HG02884 (cell line): ENCODE measurements at regions not wholly inside any gene's neighbourhood (a gene's known extent, or its start where the extent isn't known, plus 50 kb on each side); places are given as distances from the start of the nearest gene placed in this dataset.

Source experiments
- ATAC-seq: cut with Tn5 transposase; IDR thresholded peaks from one replicate; pipeline ENCODE4 v1.9.1; 2021; ENCODE audit warnings: mild to moderate bottlenecking, moderate library complexity; ENCODE audit not compliant: unreplicated experiment

DNA sequence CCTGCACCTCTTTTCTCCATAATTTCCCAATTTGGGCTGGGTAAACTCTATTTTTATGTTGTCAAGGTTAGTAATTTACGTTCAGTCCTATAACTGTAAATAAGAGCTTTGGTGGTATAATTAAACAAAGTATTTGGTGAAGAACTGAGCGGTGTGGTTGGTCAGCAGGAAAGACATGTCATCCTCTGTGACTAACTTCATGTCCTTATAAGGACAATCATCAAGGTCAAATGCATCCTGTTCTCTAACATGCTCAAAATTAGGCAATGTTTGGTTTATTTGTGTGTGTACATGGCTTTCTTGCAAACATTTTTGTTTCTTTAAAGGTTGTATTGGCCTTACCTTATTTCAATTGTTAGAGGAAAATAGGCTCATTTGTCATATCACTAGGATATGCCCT, 121.5 kb upstream of the NABP1 start:
- no peak for ATAC-seq

DNA sequence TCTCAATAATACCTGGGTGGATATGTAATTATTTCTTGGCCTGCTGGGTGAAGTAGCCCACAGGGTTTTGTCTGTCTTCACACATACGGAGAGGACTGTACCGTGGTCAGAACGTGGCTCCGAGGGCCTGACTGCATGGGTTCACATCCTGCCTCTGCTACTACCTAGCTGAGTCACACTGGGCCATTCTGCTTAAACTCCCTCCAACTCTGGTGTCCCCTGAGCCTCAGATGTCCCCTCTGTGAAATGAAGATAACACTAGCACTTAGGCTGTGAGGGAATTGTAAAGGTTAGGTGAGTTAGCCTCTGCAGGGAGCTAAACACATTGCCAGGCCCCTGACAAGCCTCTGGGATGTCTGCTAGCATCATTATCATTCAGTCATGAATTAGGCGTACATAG, 120.1 kb upstream of the NABP1 start:
- no peak for ATAC-seq

DNA sequence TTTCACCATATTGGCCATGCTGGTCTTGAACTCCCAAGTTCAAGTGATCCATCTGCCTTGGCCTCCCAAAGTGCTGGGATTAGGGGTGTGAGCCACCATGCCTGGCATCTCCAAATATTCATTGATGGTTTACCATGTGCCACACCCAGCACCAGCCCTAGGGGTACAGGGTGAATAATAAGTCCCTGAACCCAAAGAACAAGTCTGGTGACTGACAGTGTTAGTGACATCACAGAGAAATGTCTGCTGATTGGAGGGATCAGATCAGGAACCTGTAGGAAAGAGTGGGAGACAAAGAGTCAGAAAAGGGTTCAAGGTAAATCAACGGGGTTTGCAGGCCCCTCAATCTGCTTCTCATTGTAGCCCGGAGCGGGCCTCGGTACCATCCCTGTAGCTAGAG, 118.4 kb upstream of the NABP1 start:
- no peak for ATAC-seq

DNA sequence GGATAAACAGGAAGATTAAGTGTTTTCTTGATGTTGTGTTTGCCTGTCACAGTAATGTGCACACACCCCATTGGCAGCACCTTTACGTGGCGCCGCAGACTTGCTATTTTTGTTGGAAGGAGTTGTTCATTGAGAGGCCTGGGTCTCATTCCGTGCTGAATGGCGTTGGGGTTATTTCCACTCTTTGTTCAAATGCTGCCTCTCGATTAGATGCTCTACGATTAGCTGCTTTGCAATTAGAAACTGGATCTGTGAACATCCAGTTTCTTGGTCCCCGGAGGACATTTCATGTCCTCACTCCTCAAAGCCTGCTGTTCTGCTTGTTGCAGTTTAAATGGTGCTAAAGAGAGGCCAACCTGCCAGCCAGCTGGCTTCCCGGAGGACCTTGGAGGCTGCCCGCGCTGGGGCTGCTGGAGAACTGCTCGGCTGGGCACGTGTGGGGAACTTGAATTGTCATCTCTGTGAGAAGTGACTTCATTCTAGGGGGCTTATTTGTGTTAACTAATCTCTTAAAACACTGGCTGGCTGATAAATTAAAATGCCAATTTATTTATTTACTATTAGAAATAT, 117.4 kb upstream of the NABP1 start:
- ATAC-seq: no peak

DNA sequence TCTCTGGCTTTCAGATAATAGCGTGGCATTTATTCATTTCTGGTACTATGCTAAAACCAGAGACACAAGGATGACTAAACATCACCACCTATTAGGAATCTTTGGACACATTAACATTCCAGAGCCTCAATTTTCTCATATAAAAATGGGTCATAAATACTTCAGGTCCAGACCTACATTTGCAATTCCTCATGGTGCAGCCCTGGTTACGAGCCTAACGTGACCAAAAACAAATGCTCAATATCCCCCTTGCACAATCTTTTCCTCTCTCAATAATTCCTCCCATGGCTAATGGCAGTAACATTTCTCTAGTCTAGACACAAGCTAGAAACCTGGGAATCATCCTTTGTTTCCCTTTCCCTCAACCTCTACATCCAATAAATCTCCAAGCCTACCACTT, 112.8 kb upstream of the NABP1 start:
- ATAC-seq: no peak

DNA sequence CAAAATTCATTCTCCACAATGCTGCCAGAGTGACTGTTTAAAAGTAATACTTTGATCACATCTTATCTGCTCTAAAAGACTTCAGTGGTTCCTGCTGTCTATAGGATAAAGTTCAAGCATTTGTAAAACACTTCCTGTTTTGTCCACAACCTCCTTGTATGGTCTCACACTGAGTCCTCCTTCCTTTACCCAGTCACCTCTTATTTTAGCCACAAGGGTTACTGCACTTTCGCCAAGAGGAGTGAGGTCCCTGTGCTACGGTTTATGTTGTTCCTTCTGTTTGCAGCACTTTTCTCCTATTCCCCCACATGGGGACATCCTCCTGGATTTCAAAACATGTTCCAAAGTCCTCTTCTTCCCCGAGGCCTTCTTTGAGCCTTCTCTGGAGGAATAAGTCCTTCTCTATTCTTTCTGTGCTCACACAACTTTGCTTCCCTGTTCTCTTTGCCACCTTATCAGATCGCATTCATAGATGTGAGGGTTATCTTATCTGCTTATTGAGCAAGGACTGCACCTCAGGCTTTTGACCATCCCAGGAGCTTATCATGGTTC, 112.2 kb upstream of the NABP1 start:
- ATAC-seq: peak; percentile 63

DNA sequence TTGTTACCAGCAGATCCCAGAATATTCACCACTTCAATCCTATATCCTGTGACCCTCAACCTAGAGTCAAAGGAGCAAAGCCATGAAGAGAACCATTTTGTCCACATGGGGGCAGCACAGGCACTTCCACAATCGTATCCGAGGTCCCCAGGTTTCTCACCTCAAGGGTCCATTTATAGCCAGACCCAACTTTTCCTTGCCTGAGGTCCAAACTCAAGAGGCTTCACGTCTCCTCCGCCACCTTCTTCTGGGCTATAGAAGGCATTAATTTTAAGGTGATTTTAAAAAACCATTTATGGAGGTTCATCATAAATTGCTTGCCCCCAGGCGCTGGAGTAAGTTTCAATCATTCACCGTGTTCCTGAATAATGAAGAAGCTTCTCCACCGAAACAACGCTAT, 111.6 kb upstream of the NABP1 start:
- peak; percentile 58 for ATAC-seq

DNA sequence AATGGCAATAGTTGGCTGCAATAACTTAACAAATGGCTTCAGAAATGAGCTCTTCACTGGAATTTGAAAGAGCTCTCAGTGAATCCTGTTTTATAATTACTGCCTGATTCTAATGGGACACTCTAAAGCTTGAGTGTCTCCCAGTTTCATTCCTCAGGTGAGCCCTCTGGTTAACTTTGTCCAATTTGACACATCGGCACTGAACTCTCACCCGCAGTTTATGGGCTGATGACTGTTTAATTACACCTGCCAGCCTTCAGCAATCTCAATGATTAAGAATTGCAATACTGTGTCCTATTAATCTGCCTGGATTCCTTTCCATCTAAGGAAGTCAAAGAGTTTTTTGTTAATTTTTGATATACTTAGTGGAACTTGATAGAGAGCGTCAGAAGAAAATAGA, 110.7 kb upstream of the NABP1 start:
- ATAC-seq: no peak

DNA sequence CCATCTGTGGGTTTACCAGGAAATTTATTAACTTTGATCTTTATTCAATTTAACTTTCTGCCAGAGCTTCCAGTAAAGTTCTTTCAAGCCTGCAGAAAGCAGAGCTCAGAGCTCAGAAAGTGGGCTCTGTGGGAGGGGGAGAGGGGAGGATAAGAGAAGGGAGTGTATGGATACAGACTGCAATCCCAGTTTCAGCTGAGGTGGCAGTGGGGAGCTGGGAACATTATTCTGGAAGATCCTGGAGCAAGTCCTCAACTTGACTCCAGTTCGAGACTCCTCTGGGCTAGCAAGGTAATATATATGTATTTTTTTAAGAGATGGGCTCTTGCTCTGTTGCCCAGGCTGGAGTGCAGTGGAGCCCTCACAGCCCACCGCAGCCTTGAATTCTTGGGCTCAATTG, 108.9 kb upstream of the NABP1 start:
- no peak for ATAC-seq

DNA sequence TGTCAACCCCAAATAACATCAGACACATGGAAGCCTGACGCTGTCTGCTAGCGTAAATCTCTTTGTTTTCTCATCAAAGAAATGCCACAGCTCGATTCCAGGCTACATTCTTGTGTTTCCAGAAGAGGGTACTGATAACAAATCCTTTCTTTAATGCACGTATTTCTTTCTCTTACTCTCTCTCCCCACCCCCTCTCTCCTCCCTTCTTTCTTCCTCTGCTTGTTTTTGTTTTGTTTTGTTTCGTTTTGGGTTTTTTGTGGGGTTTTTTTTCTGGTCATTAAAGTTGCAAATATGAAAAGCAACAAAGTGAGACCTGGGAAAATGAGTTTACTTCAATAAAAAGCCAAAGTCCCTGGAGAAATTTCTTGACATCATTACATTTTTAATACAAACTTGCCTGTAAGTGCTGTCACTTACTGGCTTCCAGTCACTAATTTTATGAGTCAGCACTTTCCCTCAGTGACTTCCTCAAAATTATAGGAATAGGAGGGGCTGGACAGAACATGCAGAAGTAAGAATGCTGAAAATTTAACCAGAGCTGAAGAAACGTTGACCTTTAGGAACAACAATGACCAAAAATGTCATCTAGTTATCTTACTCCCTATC, 106.7 kb upstream of the NABP1 start:
- ATAC-seq: peak; percentile 48

DNA sequence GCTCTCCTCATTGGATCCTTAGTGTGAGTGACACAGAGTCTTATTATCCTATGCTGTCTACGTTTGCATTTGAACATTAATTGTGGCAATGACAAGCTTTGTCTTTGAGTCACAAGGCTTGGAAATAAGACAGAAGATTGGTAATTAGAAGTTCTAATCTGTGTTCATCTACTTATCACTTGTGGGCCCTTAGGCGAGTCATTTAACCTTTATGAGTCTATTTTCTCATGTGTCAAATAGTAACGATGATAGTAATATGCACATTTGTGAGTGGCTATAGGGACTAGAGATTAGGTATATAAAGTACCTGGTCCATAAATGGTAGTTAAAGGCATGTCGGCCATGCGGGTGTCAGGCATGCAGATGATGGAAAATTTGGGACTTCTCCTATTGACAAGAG, 105.6 kb upstream of the NABP1 start:
- ATAC-seq: no peak

DNA sequence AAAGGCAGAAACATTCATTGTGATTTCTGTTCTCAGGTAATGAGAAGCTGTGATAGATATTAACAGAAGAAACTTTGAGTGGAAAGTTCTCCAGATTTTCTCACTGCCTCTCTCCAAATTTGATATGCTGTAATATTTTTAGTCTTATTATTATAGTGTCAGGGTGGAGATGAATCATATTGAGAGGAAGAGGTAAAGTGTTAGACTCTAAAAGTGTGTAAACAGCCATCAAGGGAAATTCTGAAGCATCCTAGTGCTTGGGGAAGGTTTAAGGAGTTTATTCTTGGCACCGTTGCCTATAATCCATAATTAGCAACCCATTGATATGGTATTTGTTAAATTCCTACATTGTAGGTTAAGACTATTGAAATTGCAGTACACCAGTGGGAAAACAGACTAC, 104.7 kb upstream of the NABP1 start:
- no peak for ATAC-seq

DNA sequence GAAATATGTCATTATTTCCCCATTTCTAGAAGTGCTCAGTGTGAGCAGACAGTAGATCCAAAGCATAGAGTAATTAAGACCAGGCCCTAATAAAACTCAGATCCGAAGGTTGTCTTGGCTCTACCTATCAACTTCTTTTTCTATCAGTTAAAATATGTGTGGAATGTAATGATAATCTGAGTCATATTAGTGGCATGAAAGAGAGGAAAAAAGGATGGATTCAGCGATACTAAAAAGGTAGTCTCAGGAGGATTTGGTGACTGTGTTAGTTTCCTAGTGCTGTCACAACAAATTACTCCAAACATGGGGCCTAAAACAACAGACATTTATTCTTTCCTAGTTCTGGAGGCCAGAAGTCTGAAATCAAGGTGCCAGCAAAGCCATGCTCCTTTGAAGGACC, 103.7 kb upstream of the NABP1 start:
- no peak for ATAC-seq

DNA sequence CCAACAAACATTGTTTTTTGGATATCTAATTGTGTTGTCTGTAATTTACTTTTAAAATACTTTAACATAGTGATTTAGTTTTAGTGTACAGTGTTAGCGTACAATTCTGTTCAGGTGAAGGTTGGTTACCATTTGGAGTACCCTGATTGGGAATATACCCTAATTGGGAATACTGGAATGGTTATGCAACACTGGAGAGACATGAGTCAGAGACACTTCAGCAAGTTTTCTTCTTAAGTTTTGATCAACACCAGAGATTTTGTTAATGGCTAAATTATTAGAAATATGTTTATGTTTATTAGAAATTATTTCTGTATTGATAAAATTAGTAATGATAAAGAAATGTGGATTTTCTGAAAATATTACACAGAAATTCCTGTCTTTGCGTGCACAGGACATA, 100.3 kb upstream of the NABP1 start:
- no peak for ATAC-seq

DNA sequence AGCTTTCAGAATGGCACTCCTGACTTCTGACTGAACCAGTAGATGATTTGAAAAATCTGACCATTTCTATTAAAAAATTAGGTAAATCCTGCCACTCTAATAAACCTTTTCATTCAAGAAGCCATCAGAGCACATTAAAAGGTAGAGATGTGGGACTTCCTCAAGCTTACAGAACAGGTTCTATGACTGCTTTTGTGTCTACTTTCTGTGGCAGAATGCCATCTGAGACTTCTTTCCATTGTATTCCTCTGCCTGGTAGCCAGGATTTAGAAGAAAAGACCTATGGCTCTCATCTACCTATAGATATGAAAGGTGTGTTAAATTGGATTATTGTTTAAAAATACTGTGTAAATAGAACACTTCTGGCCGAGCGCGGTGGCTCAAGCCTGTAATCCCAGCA, 99.9 kb upstream of the NABP1 start:
- no peak for ATAC-seq

DNA sequence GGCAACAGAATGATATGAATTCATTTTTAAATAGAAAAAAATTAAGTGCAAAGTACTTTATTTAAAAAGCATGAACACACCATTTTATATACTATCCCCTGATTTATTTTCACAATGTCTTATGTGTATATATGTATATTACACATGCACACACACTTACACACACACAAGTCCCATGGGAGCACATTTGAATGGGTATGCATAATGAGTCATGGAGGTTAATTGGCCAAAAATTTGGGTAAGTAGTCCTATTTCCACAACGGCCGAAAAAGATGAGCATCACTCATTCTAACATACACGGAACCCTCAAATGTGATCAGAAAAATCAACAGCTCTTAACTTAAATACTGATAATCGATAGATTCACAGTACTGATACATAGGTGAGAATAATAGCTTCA, 97.4 kb upstream of the NABP1 start:
- ATAC-seq: no peak

DNA sequence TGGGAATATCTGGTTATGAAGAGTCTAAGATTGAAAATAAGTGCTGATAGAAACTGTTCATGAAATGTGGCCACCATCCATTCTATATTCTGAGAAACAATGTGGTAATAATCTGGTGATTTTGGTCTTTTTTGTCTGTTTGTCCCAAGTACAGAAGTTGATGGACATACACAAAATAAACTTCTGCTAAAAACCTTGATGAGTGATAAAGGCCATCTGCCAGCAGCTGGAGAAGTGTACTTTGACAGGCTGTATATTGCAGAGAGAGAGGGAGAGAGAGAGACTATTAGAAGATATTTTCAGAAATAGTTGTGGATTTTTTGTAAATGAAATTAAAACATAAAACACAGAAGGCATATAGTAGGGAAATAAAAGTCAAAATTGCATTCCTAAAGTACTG, 96.9 kb upstream of the NABP1 start:
- no peak for ATAC-seq

DNA sequence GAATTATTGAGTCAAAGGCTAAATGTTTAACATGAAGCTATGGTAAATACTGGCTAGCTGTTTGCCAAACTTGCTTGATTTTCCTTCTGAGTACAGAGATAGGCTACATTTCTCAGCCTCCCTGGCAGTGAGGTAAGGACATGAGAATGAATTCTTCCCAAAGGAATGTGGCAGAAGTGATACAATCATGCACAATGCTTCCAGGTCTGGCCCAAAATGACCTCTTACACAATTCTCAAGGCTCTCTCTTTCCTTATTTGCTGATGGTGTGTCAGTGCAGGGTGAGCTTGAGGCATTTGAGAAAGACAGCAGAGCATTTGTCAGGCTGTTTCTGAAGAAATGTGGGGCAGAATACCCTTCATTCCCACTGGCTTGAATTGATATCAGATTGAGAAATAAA, 95.6 kb upstream of the NABP1 start:
- no peak for ATAC-seq

DNA sequence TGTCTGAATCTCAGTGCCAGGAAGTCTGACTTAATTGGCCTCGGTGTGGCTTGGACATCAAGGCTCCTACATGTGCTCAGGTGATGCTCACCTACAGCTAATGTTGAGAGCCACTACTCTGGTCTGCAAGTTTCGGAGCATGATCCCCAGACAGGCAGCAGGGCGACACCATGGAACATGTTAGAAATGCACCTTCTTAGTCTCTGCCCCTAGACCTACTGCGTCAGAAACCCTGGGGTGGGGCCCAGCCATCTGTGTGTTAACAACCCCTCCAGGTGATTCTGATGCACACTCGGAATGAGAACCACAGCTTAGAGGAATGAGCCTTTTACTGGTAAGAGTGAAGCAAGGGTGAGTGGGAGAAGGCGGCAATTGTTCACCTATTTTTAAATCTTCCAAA, 86.9 kb upstream of the NABP1 start:
- no peak for ATAC-seq

DNA sequence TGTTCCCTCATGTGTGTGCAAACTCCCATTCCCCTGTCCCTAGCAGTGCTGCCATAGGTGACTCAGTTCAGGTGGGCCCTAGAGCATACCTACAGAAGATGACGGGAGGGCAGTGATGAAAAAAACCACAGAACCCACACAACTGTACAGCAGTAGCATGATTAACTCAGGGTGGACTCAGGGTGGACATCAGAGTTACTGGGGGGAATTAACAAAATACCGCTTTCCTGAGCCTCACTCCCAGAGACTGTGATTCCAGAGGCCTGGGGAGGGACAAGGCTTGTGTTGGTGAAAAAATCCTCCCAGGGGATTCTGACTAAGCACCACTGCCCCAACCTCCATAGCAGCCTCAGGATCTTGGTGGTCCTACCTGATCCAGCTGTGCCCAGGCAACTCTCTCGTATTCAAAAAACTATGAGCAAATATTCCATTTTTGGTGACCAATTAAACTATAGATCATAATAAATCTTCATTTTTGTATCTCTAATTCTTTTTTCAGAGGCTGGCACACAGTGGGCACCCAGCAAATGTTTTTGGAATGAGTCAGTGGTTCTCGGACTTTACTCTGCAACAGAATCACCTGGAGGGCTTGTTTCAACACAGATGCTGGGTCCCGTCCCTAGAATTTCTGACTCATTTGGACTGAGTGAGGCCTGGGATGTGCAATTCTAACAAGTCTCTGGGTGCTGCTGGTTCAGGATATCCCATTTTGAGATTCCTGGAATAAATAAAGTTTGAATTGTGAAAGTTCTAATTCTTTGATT, 84.1 kb upstream of the NABP1 start:
- no peak for ATAC-seq

DNA sequence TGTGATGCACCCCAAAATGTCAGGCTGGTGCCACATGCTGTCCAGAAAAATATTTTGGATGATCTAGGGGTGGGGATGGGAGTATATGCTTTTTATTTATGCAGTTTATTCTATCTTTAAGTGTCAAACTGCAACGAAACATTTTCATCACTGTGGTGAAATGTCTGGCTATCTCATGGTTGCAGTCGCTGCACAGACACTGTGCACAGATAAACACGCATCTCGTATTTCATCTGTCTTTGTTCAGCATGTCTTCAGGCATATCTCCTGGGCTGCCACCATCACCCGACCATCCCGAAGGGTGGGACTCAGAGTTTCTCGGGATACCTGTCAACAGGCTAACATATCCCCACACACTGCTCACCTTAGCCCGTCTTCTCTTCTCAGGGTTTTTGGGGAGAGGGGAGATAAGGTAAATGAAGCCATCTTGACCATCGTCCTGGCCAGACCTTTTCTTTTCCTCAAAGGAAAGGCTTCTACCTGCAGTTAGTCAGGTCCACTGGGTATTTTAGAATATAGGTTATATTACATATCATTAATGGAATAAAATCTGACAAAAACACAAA, 80.7 kb upstream of the NABP1 start:
- no peak for ATAC-seq

DNA sequence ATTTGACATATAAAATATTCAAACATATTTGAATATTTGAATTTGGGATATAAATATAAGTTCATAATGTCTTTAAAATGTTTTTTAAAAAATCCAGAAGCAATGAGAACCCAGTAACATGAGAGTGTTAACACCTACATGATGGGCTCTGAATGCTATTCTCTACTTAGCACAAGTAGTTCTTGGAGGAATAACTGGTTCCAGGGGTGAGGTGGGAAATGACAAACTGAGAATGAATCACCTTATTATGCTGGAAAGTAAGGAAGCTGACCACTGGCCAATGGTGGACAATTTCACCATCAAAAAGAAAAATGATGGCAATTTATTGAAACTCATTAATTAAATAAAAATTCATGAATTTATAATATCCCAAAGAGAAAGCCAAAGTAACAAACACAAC, 79.6 kb upstream of the NABP1 start:
- ATAC-seq: no peak
